ENCODE measurements at regions not wholly inside any gene's neighbourhood (a gene's known extent, or its start where the extent isn't known, plus 50 kb on each side); places are given as distances from the start of the nearest gene placed in this dataset.

DNA sequence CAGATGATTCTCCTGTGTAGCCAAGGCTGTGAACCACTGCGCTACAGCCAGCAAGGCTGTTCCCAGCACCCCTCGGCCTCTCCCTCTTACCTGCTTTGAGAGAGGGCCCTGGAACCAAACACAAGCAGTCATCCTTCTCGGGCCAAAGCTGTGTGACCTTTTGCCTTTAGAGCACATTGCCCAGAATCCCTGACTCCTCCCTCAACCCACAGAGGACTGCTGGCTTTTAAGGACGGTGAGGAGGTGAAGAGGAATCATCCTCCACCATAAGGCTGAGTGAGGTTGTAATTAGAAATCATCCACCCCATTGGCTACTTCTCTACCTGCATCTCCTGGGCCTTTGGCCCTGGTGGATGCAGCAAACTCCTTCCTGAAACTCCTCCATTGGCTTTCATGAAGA lies 93.6 kb upstream of the PJA1 start:
- TF ChIP-seq, protein P1, sequence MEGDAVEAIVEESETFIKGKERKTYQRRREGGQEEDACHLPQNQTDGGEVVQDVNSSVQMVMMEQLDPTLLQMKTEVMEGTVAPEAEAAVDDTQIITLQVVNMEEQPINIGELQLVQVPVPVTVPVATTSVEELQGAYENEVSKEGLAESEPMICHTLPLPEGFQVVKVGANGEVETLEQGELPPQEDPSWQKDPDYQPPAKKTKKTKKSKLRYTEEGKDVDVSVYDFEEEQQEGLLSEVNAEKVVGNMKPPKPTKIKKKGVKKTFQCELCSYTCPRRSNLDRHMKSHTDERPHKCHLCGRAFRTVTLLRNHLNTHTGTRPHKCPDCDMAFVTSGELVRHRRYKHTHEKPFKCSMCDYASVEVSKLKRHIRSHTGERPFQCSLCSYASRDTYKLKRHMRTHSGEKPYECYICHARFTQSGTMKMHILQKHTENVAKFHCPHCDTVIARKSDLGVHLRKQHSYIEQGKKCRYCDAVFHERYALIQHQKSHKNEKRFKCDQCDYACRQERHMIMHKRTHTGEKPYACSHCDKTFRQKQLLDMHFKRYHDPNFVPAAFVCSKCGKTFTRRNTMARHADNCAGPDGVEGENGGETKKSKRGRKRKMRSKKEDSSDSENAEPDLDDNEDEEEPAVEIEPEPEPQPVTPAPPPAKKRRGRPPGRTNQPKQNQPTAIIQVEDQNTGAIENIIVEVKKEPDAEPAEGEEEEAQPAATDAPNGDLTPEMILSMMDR (IDR thresholded peaks at IDR 0.05), result no peak
- no peak for TF ChIP-seq POLR2A (IDR thresholded peaks at IDR 0.05; ENCODE audit: low read depth)
- TF ChIP-seq EP300 (IDR thresholded peaks at IDR 0.05), result no peak
- no peak for TF ChIP-seq POLR2AphosphoS5 (IDR thresholded peaks at IDR 0.05)

All from esophagus muscularis mucosa (tissue), 4 donors.